CD14-positive monocyte (primary cell): ENCODE measurements at regions not wholly inside any gene's neighbourhood (a gene's known extent, or its start where the extent isn't known, plus 50 kb on each side); places are given as distances from the start of the nearest gene placed in this dataset.

Experiments
- DNase-seq, 3 donors: peaks; one replicate each; pipeline ENCODE4 v3.0.0-alpha.2; 2011 to 2022
- H2AFZ ChIP-seq: 2 replicates; pipeline ENCODE4 v1.6.0; 2012; ENCODE audit warnings: mild to moderate bottlenecking, low read depth, low read length, inconsistent platforms; ENCODE audit not compliant: insufficient read depth, poor library complexity, severe bottlenecking
- H3K27ac ChIP-seq, 2 donors: 1 replicate in 1 of 2; 2 replicates in 1 of 2; pipeline ENCODE4 v1.5.1; 2012 to 2013; ENCODE audit warnings: low read length in 2 of 2, control low read depth in 1 of 2, inconsistent platforms in 1 of 2, low read depth in 1 of 2, mild to moderate bottlenecking in 1 of 2
- H3K27me3 ChIP-seq, 2 donors: one replicate each; pipeline versions ENCODE4 v1.6.0 to v1.6.1; 2011 to 2013; ENCODE audit warnings: low read length in 2 of 2; ENCODE audit not compliant: control insufficient read depth in 2 of 2, insufficient read depth in 2 of 2
- H3K36me3 ChIP-seq, 2 donors: replicated peaks in 1 of 2; 1 replicate in 1 of 2; 2 replicates in 1 of 2; pipeline versions ENCODE4 v1.5.1 to v1.6.1; 2012 to 2013; ENCODE audit warnings: low read length in 2 of 2, control low read depth in 1 of 2, inconsistent platforms in 1 of 2, mild to moderate bottlenecking in 1 of 2; ENCODE audit not compliant: insufficient read depth in 2 of 2, control insufficient read depth in 1 of 2
- H3K4me1 ChIP-seq, 2 donors: 1 replicate in 1 of 2; 2 replicates in 1 of 2; pipeline versions ENCODE4 v1.5.1 to v1.6.1; 2012 to 2013; ENCODE audit warnings: low read length in 2 of 2, control low read depth in 1 of 2, inconsistent platforms in 1 of 2, mild to moderate bottlenecking in 1 of 2, moderate library complexity in 1 of 2; ENCODE audit not compliant: insufficient read depth in 2 of 2, control insufficient read depth in 1 of 2
- H3K4me2 ChIP-seq: replicated peaks from 2 replicates; pipeline ENCODE3; 2012; ENCODE audit warnings: low read length, moderate library complexity, mild to moderate bottlenecking; ENCODE audit not compliant: poor library complexity, severe bottlenecking; ENCODE audit errors: extremely low read depth
- H3K4me3 ChIP-seq, 3 experiments: fragments of 200-600 bp in 1 of 3; sonication (generic) in 1 of 3; replicated peaks in 1 of 3; 1 replicate in 2 of 3; 2 replicates in 1 of 3; pipeline ENCODE4 v1.5.1; 2011 to 2013; ENCODE audit warnings: low read length in 3 of 3, mild to moderate bottlenecking in 3 of 3, control low read depth in 2 of 3, low read depth in 2 of 3, inconsistent platforms in 1 of 3, moderate library complexity in 1 of 3
- H3K79me2 ChIP-seq: 2 replicates; pipeline ENCODE4 v1.6.0; 2012; ENCODE audit warnings: mild to moderate bottlenecking, control low read depth, inconsistent platforms, low read length, moderate library complexity; ENCODE audit not compliant: insufficient read depth
- H3K9ac ChIP-seq: 2 replicates; pipeline ENCODE4 v1.6.0; 2017; ENCODE audit warnings: low read length, mild to moderate bottlenecking; ENCODE audit not compliant: insufficient read depth, poor library complexity, severe bottlenecking
- H3K9me3 ChIP-seq, 2 donors: replicated peaks in 1 of 2; 1 replicate in 1 of 2; 2 replicates in 1 of 2; pipeline versions ENCODE4 v1.5.1 to v1.6.1; 2012 to 2013; ENCODE audit warnings: low read length in 2 of 2, control low read depth in 1 of 2; ENCODE audit not compliant: control insufficient read depth in 1 of 2, insufficient read depth in 1 of 2
- H4K20me1 ChIP-seq: 2 replicates; pipeline ENCODE4 v1.6.0; 2012; ENCODE audit warnings: mild to moderate bottlenecking, low read length, control low read depth, moderate library complexity; ENCODE audit not compliant: insufficient read depth
- H3K27ac Mint-ChIP-seq, 7 donors: one replicate each; pipeline ENCODE4 v1.8.0; 2020; ENCODE audit warnings: mild to moderate bottlenecking in 7 of 7, mixed read lengths in 7 of 7, moderate library complexity in 6 of 7, inconsistent platforms in 2 of 7
- H3K27me3 Mint-ChIP-seq, 3 donors: one replicate each; pipeline ENCODE4 v1.8.0; 2021 to 2022; ENCODE audit warnings: low read depth in 3 of 3, mild to moderate bottlenecking in 3 of 3, mixed read lengths in 3 of 3, moderate library complexity in 3 of 3, inconsistent platforms in 1 of 3
- H3K36me3 Mint-ChIP-seq, 2 donors: one replicate each; pipeline ENCODE4 v1.8.0; 2020; ENCODE audit warnings: mixed read lengths in 2 of 2, inconsistent platforms in 1 of 2, mild to moderate bottlenecking in 1 of 2
- H3K4me1 Mint-ChIP-seq: one replicate; pipeline ENCODE4 v1.8.0; 2020; ENCODE audit warnings: mild to moderate bottlenecking, mixed read lengths
- H3K4me3 Mint-ChIP-seq, 2 donors: one replicate each; pipeline ENCODE4 v1.8.0; 2020; ENCODE audit warnings: mild to moderate bottlenecking in 2 of 2, mixed read lengths in 2 of 2, moderate library complexity in 1 of 2
- H3K9me3 Mint-ChIP-seq, 7 donors: one replicate each; pipeline ENCODE4 v1.8.0; 2020 to 2022; ENCODE audit warnings: mixed read lengths in 7 of 7, mild to moderate bottlenecking in 6 of 7, moderate library complexity in 6 of 7, inconsistent platforms in 2 of 7
- CTCF ChIP-seq: fragments of 200-600 bp; IDR thresholded peaks from one replicate; pipeline ENCODE4 v1.8.0; 2022; ENCODE audit warnings: antibody characterized with exemption, mild to moderate bottlenecking
- WGBS: methylation state at CpG from one replicate; pipeline ENCODE4 v1.1.5; 2013; ENCODE audit warnings: missing lambda C conversion rate; ENCODE audit not compliant: insufficient coverage; 5-methylcytosine and 5-hydroxymethylcytosine counted together
- intact Hi-C, 2 donors: fragments of 100-400 bp; cut with micrococcal nuclease; formaldehyde crosslinking; loops; one replicate each; pipeline versions ENCODE4 v1.15.0 to v1.15.1; 2023

GRCh38 chr7:24341691-24342413, 57.9 kb downstream of the NPY start:
- Mint-ChIP-seq H3K9me3 (no peaks in the 10 kb centered on the region), H3K4me3 (no peak overlapping the region), H3K27ac (no peak overlapping the region), H3K27me3 (peaks cover 2 to 11% (median 5%) of the 10 kb centered on the region in 3 donors), H3K36me3 (no peaks in the 10 kb centered on the region), H3K4me1 (no peaks in the 10 kb centered on the region)
- DNase-seq: no peak
- no peaks in the 10 kb centered on the region for H3K4me1 ChIP-seq
- no peak overlapping the region for H3K9ac ChIP-seq
- no peak overlapping the region for H2AFZ ChIP-seq
- H4K20me1 ChIP-seq: no peaks in the 10 kb centered on the region
- TF ChIP-seq CTCF: no peak
- 94% methylated on average over 2 of the region's 3 CpGs for WGBS
- no peaks in the 10 kb centered on the region for H3K9me3 ChIP-seq
- no peaks in the 10 kb centered on the region for H3K36me3 ChIP-seq
- no peaks in the 10 kb centered on the region for H3K79me2 ChIP-seq
- intact Hi-C loops: no loop called here
- no peak overlapping the region for H3K4me3 ChIP-seq
- no peak overlapping the region for H3K4me2 ChIP-seq
- no peak overlapping the region for H3K27ac ChIP-seq
- no peaks in the 10 kb centered on the region for H3K27me3 ChIP-seq

GRCh38 chr7:24343614-24344013, 59.6 kb downstream of the NPY start:
- no peaks in the 10 kb centered on the region for H3K79me2 ChIP-seq
- H3K9ac ChIP-seq: no peak overlapping the region
- no peak overlapping the region for H3K27ac ChIP-seq
- no peaks in the 10 kb centered on the region for H3K9me3 ChIP-seq
- no peak for TF ChIP-seq CTCF
- H3K4me3 Mint-ChIP-seq: no peak overlapping the region
- H3K9me3 Mint-ChIP-seq: no peaks in the 10 kb centered on the region
- H3K27me3 Mint-ChIP-seq: peaks cover 0 to 2% (median under 1%) of the 10 kb centered on the region in 3 donors
- no peaks in the 10 kb centered on the region for H3K4me1 ChIP-seq
- H3K4me1 Mint-ChIP-seq: no peaks in the 10 kb centered on the region
- H3K36me3 ChIP-seq: no peaks in the 10 kb centered on the region
- no peaks in the 10 kb centered on the region for H4K20me1 ChIP-seq
- intact Hi-C loops: no loop called here
- no peaks in the 10 kb centered on the region for H3K36me3 Mint-ChIP-seq
- no peaks in the 10 kb centered on the region for H3K27me3 ChIP-seq
- 100% methylated on average over 1 of the region's 2 CpGs for WGBS
- no peak overlapping the region for H3K27ac Mint-ChIP-seq
- no peak for DNase-seq
- H3K4me2 ChIP-seq: no peak overlapping the region
- no peak overlapping the region for H3K4me3 ChIP-seq
- no peak overlapping the region for H2AFZ ChIP-seq
